Activated CD4-positive, alpha-beta T cell treated with anti-CD3 and anti-CD28 coated beads for 36 hours (primary cell): ENCODE measurements at regions not wholly inside any gene's neighbourhood (a gene's known extent, or its start where the extent isn't known, plus 50 kb on each side); places are given as distances from the start of the nearest gene placed in this dataset.

Experiments
- ATAC-seq: fragments of 200-7000 bp; cut with Tn5 transposase; one replicate; pipeline ENCODE4 v1.10.0; 2021; ENCODE audit warnings: mild to moderate bottlenecking, moderate library complexity
- CTCF ChIA-PET: fragments of 350-600 bp; sonication (Branson Sonifier 250); formaldehyde crosslinking; loops from one replicate; lab custom pipeline; 2021; ENCODE audit warnings: antibody characterized with exemption; lab: Charles Lee
- POLR2A ChIA-PET: fragments of 350-600 bp; sonication (Branson Sonifier 250); formaldehyde crosslinking; loops from one replicate; lab custom pipeline; 2021; ENCODE audit warnings: antibody characterized with exemption, inconsistent platforms; lab: Charles Lee
- DNase-seq: peaks from one replicate; pipeline ENCODE4 v3.0.0-alpha.2; 2020
- H3K27ac Mint-ChIP-seq: one replicate; pipeline ENCODE4 v1.8.0; 2021; ENCODE audit warnings: mixed read lengths
- H3K27me3 Mint-ChIP-seq: one replicate; pipeline ENCODE4 v1.8.0; 2021; ENCODE audit warnings: mixed read lengths
- H3K36me3 Mint-ChIP-seq: one replicate; pipeline ENCODE4 v1.8.0; 2021; ENCODE audit warnings: low read depth, mixed read lengths
- H3K4me1 Mint-ChIP-seq: one replicate; pipeline ENCODE4 v1.8.0; 2021; ENCODE audit warnings: mixed read lengths
- H3K4me3 Mint-ChIP-seq: one replicate; pipeline ENCODE4 v1.8.0; 2021; ENCODE audit warnings: mild to moderate bottlenecking, moderate library complexity, mixed read lengths
- H3K9me3 Mint-ChIP-seq: one replicate; pipeline ENCODE4 v1.8.0; 2021; ENCODE audit warnings: low read depth, mixed read lengths
- intact Hi-C, 2 experiments: fragments of 100-400 bp; cut with DNase I in 1 of 2; cut with micrococcal nuclease in 1 of 2; formaldehyde crosslinking; loops; one replicate each; pipeline versions ENCODE4 v1.14.2 to v1.15.1; 2022 to 2024; cut with DNase I, micrococcal nuclease

DNA sequence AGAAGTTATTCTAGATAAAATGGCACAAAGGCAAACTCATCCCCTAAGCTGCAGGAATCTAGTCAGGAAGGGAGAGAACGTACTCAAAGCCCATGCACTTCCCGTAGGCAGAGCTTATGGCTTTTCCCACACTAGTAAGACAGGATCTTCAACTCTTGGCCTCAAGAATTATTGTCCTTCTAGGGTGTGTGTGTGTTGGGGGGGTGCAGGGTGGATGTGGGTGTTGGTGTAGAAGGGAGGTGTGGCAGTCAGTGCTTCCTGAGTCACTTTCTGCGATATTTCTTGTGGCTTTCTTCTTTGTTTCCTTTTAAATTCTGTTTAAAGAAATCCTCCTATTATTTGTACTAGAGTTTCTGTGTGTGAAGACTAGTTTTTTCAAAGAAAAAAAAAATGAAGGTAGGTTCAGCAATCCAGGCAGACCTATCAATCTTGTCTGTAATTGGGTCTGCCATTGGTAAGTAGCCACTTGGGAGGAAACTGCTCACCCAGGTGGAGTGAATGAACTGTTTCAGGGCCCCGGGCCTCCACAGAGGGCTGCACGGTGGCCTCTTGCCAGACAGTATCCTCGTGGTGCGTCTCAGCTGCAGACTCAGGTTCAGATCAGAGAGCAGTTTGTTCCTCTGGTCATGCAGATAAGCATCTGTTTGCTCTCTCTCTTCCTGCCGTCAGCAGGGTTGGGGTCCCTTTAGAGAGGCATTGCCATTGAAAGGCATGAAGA, 131.9 kb downstream of the NPR3 start:
- CTCF ChIA-PET = no interaction called here
- H3K4me1 Mint-ChIP-seq = peaks cover 3% of the 10 kb centered on the region
- DNase-seq (peak; percentile 7), ATAC-seq (no peak)
- H3K4me3 Mint-ChIP-seq = no peak overlapping the region
- intact Hi-C loops = no loop called here
- no peaks in the 10 kb centered on the region for H3K36me3 Mint-ChIP-seq
- no peak overlapping the region for H3K27ac Mint-ChIP-seq
- H3K9me3 Mint-ChIP-seq = no peaks in the 10 kb centered on the region
- POLR2A ChIA-PET = no interaction called here
- no peaks in the 10 kb centered on the region for H3K27me3 Mint-ChIP-seq

DNA sequence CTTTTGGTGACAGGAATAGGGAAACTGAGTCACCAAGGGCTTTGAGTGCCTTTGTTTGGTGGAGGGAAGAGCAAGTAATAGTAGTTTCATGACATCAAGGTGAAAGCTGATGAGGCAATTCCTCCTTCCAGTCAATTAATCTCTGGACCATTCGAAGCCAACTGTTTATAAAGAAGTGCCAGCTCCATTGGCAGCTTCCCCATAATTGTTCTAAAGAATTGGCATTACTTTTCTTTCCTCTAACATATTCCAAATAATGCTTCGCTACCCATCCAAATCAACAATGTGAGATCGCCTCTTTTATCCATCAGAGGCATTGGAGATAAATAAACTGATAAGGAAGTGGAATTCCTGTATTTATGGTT, 132.4 kb downstream of the NPR3 start:
- no peaks in the 10 kb centered on the region for H3K9me3 Mint-ChIP-seq
- ChIA-PET POLR2A (no interaction called here), CTCF (interaction anchor here (0.7 kb wide), 1 partner anchor 19 kb away, joined by 3 read pairs; no protein-coding TSS in a partner anchor)
- no peak overlapping the region for H3K4me3 Mint-ChIP-seq
- intact Hi-C loops = no loop called here
- no peaks in the 10 kb centered on the region for H3K36me3 Mint-ChIP-seq
- DNase-seq (no peak), ATAC-seq (no peak)
- no peak overlapping the region for H3K27ac Mint-ChIP-seq
- peaks cover 3% of the 10 kb centered on the region for H3K4me1 Mint-ChIP-seq
- H3K27me3 Mint-ChIP-seq = no peaks in the 10 kb centered on the region

DNA sequence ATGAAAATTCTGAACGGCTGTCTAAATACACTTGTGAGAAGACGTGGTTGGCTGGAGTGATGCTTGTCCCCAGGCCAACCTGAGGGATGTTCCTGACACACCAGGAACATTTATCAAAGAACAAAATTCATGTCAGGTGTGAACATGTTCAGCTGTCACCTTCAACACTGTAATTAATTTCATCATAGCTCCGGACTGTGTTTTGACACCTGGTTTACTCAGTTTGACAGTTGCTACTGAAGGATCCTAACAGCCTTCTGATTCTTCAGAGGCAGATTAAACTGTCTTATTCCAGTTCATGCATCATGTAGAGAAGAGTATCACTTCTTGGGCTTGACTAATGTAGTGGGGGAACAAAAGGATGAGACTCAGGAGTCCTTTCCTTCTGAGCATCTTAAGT, 134.1 kb downstream of the NPR3 start:
- ChIA-PET CTCF (interaction anchor here (0.6 kb wide), 1 partner anchor 660 kb away, joined by 3 read pairs; no protein-coding TSS in a partner anchor), POLR2A (no interaction called here)
- no peak overlapping the region for H3K27ac Mint-ChIP-seq
- H3K36me3 Mint-ChIP-seq = no peaks in the 10 kb centered on the region
- no peaks in the 10 kb centered on the region for H3K9me3 Mint-ChIP-seq
- DNase-seq (no peak), ATAC-seq (no peak)
- intact Hi-C loops = no loop called here
- H3K27me3 Mint-ChIP-seq = no peaks in the 10 kb centered on the region
- no peak overlapping the region for H3K4me3 Mint-ChIP-seq
- H3K4me1 Mint-ChIP-seq = peaks cover 3% of the 10 kb centered on the region

DNA sequence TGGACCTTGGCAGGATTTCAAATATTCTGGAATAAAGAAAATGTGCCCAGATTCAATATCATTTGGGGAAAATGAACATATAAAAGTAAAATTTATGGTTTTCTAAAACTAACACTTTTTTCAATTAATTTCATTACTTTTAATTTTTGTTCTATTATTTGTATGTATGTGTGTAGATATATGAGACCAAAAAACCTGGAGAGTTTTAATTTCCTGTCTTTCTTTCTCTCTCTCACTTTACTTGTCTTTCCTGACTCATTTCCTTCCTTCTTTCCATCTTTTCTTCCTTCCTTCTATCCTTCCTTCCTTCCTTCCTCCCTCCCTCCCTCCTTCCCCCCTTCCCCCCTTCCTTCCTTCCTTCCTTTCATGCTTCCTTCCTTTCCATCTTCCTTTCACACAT, 137.0 kb downstream of the NPR3 start:
- ATAC-seq (no peak), DNase-seq (no peak)
- Mint-ChIP-seq H3K4me1 (no peaks in the 10 kb centered on the region), H3K27me3 (peaks cover 4% of the 10 kb centered on the region), H3K36me3 (no peaks in the 10 kb centered on the region), H3K9me3 (no peaks in the 10 kb centered on the region), H3K27ac (no peak overlapping the region), H3K4me3 (no peak overlapping the region)
- ChIA-PET CTCF (no interaction called here), POLR2A (no interaction called here)
- intact Hi-C loops = no loop called here

DNA sequence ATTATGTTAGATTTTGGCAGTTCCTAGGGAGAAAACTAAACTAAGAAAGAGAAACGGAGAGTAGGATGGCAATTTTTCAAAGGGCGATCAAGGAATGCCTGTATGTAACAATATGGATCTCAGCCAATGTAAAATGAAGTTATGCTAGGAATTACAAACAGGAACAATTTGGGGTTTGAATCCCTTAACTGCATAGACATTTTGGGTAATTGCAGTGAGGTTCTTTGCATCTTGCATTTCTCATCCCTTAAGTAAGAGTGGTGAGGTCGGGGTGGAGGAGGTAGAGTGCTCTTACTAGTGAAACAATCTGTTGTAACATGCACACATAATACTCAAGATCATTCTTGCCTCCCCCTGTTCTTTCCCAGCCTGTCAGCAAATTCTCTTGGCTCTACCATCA, 137.6 kb downstream of the NPR3 start:
- intact Hi-C loops = no loop called here
- Mint-ChIP-seq H3K36me3 (no peaks in the 10 kb centered on the region), H3K9me3 (no peaks in the 10 kb centered on the region), H3K4me1 (no peaks in the 10 kb centered on the region), H3K4me3 (no peak overlapping the region), H3K27me3 (peaks cover 4% of the 10 kb centered on the region), H3K27ac (no peak overlapping the region)
- ChIA-PET CTCF (no interaction called here), POLR2A (no interaction called here)
- DNase-seq (no peak), ATAC-seq (no peak)

DNA sequence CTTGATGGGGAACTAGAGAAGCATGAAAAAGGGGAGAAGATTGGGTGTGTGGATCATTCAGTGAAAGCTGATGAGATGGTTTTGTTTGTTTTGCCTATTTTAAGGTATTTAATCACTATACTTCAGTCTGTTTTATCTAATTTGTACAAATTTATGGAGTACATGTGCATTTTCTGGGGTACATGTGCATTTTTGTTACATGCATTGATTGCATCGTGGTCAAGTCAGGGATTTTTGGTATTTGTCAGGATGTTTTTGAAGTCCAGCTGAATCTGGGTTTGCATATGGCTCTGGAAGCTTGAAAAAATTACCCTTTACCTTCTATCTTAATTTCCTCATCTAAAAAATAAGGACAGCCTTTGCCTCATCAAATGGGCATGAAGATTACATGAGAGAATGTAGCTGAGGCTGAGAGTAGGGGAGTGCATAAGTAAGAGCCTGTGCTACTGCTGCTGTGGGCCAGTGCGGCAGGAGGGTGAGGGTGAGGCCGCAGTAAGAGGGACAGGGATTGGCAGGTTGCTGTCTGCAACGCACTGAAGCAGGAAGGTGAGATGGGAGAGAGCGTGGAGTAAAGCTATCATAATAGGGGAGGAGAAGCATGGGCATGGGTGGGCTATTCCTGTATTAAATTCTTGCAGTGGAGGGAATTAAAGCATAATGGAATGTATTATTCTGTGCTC, 139.8 kb downstream of the NPR3 start:
- H3K4me3 Mint-ChIP-seq = no peak overlapping the region
- DNase-seq (no peak), ATAC-seq (no peak)
- H3K36me3 Mint-ChIP-seq = no peaks in the 10 kb centered on the region
- no peak overlapping the region for H3K27ac Mint-ChIP-seq
- intact Hi-C loops = no loop called here
- peaks cover 3% of the 10 kb centered on the region for H3K9me3 Mint-ChIP-seq
- CTCF ChIA-PET = no interaction called here
- POLR2A ChIA-PET = no interaction called here
- peaks cover 4% of the 10 kb centered on the region for H3K27me3 Mint-ChIP-seq
- H3K4me1 Mint-ChIP-seq = no peaks in the 10 kb centered on the region

DNA sequence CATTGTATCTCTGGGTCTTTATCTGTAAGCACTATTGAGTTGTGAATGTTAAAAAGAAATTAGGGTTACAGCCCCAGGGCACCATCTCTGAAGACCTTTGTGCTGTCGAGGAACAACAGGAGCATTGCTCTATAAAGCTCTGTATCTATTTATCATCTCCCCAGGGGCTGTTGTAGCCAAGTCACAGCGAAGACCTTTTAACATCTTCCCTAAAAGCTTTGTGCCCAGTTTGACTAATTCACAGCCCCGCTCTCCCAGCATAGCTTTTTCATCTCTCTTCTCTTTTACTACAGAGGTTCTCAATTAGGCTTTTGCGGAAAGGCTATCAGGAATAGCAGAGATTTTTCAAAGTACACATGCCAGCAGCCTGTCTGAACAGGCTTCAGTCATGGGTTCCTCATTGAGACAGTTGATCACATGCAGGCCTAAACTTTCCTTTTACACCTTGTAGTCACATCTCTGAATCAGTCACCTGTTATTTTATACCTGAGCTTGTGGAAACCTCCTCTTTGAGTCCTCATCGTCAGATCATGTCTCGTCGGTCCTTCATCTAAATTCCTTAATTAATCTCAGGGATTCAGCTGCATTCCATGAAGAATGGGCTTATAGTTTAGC, 140.5 kb downstream of the NPR3 start:
- Mint-ChIP-seq H3K9me3 (peaks cover 3% of the 10 kb centered on the region), H3K4me1 (no peaks in the 10 kb centered on the region), H3K27me3 (peaks cover 4% of the 10 kb centered on the region), H3K27ac (no peak overlapping the region), H3K36me3 (no peaks in the 10 kb centered on the region), H3K4me3 (no peak overlapping the region)
- intact Hi-C loops = no loop called here
- no peak for ATAC-seq
- CTCF ChIA-PET = no interaction called here
- no peak for DNase-seq
- POLR2A ChIA-PET = no interaction called here

DNA sequence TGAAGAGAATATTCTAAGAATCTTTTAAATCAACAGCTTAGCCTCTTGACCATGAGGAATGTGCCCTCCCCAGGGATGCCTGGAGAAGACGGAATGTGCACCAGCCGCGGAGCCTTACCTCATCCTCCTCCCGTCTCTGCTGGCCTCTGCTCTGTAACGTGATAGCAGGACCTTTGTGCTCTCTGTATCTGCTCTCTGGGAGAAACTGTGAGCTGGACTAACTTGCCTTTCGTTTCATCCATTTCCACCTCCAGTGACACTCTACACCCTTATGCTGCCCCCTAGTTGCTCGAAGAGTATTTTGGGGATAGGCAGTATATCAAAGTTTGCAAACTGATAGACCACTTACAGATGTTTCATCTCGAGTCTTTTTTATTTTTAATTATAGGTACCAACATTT, 141.4 kb downstream of the NPR3 start:
- Mint-ChIP-seq H3K9me3 (peaks cover 3% of the 10 kb centered on the region), H3K27ac (no peak overlapping the region), H3K4me3 (no peak overlapping the region), H3K4me1 (no peaks in the 10 kb centered on the region), H3K36me3 (no peaks in the 10 kb centered on the region), H3K27me3 (peaks cover 4% of the 10 kb centered on the region)
- ATAC-seq (no peak), DNase-seq (no peak)
- intact Hi-C loops = no loop called here
- ChIA-PET CTCF (interaction anchor here (0.6 kb wide), 1 partner anchor 28 kb away, joined by 3 read pairs; no protein-coding TSS in a partner anchor), POLR2A (no interaction called here)

DNA sequence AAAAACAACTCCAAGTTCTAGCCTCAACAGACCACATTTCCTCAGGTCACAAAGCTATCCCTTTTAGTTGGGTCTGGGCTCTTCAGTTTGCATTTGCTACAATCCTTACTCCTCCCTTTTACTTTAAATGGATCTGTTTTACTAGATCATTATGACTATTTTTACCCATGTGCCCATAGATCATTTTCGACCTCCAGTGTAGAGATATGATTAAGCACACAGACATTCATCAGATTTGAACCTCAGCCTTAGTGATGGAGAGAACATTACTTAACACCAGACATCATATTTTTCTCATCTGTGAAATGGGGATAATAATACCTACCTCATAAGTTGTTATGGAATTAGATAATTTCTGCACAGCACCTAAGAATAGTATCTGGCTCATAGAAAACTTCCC, 141.9 kb downstream of the NPR3 start:
- peaks cover 3% of the 10 kb centered on the region for H3K9me3 Mint-ChIP-seq
- H3K4me1 Mint-ChIP-seq = no peaks in the 10 kb centered on the region
- H3K36me3 Mint-ChIP-seq = no peaks in the 10 kb centered on the region
- intact Hi-C loops = no loop called here
- ChIA-PET CTCF (no interaction called here), POLR2A (no interaction called here)
- peaks cover 4% of the 10 kb centered on the region for H3K27me3 Mint-ChIP-seq
- no peak for ATAC-seq
- no peak for DNase-seq
- H3K27ac Mint-ChIP-seq = no peak overlapping the region
- no peak overlapping the region for H3K4me3 Mint-ChIP-seq

DNA sequence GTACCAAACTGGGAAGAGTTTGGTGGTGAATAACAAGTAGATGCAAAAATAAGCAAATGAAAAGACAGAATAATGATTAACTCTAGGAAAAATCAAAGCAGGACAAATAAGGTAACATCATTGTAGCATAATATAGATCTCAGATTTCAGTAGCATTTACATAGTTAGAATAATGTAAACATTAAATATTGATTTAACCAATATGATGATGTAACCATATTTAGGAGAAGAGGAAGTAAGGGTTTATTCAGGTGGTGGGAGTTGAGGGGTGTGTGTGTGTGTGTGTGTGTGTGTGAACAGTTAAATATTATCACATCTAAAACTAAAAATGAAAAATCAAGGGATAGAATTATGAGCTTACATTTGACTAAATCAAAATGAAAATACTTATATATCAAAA, 143.4 kb downstream of the NPR3 start:
- no peak for ATAC-seq
- ChIA-PET POLR2A (no interaction called here), CTCF (no interaction called here)
- intact Hi-C loops = no loop called here
- Mint-ChIP-seq H3K9me3 (peaks cover 7% of the 10 kb centered on the region), H3K27me3 (peaks cover 4% of the 10 kb centered on the region), H3K27ac (no peak overlapping the region), H3K4me3 (no peak overlapping the region), H3K4me1 (no peaks in the 10 kb centered on the region), H3K36me3 (no peaks in the 10 kb centered on the region)
- DNase-seq = no peak

DNA sequence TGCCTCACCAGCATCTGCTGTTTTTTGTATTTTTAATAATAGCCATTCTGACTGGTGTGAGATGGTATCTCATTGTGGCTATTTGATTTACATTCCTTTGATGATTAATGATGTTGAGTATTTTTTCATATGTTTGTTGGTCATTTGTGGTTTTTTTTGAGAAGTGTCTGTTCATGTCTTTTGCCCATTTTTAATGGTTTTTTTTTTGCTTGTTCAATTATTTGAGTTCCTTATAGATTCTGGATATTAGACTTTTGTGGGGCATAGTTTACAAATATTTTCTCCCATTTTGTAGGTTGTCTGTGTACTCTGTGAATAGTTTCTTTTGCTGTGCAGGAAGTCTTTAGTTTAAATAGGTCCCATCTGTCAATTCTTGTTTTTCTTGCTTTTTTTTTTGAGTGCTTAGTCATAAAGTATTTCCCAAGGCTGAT, 148.1 kb downstream of the NPR3 start:
- POLR2A ChIA-PET = no interaction called here
- H3K4me1 Mint-ChIP-seq = no peaks in the 10 kb centered on the region
- H3K27me3 Mint-ChIP-seq = no peaks in the 10 kb centered on the region
- intact Hi-C loops = no loop called here
- H3K27ac Mint-ChIP-seq = no peak overlapping the region
- no peak for DNase-seq
- no peaks in the 10 kb centered on the region for H3K36me3 Mint-ChIP-seq
- no peak for ATAC-seq
- H3K4me3 Mint-ChIP-seq = no peak overlapping the region
- CTCF ChIA-PET = no interaction called here
- peaks cover 15% of the 10 kb centered on the region for H3K9me3 Mint-ChIP-seq

DNA sequence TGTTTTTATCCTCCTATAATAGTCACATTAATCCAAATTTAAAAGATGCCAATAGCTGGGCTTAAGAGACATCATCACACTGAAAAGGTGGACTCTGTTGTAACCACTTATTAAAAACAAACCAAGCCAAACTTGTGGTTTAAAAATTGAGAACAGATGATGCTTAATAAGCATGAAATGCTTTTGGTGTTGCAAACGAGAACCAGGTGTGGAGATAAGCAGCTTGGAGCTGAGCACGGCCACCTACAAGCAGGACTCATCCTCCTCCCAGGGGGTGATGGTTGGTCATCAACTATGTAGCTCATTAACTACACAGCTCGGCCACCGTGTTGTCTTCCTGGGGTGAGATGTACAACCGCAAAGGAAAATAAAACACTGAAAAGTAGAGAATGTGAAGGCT, 154.4 kb downstream of the NPR3 start:
- Mint-ChIP-seq H3K4me3 (no peak overlapping the region), H3K36me3 (no peaks in the 10 kb centered on the region), H3K27ac (no peak overlapping the region), H3K27me3 (no peaks in the 10 kb centered on the region), H3K9me3 (peaks cover 5% of the 10 kb centered on the region), H3K4me1 (no peaks in the 10 kb centered on the region)
- CTCF ChIA-PET = no interaction called here
- POLR2A ChIA-PET = no interaction called here
- no peak for ATAC-seq
- intact Hi-C loops = no loop called here
- no peak for DNase-seq
